OCI-M2 (cell line): ENCODE measurements at regions not wholly inside any gene's neighbourhood (a gene's known extent, or its start where the extent isn't known, plus 50 kb on each side); places are given as distances from the start of the nearest gene placed in this dataset.

Experiments used
- DNase-seq: peaks from one replicate; lab custom pipeline; 2025; ENCODE audit not compliant: unreplicated experiment; lab: John Stamatoyannopoulos, UW

- no peak for DNase-seq
Measured at GRCh38 chr16:6541267-6541666, 791.4 kb upstream of the RBFOX1 start.

GRCh38 chr16:6536411-6536810 is 796.2 kb upstream of the RBFOX1 start:
- no peak for DNase-seq

- no peak for DNase-seq
Measured at GRCh38 chr16:6531067-6531466, 801.6 kb upstream of the RBFOX1 start.

GRCh38 chr16:6528217-6528616 is 804.4 kb upstream of the RBFOX1 start:
- DNase-seq, result no peak

GRCh38 chr16:6527646-6528045 is 805.0 kb upstream of the RBFOX1 start:
- no peak for DNase-seq

GRCh38 chr16:6524501-6524900 is 808.1 kb upstream of the RBFOX1 start:
- no peak for DNase-seq

GRCh38 chr16:6517020-6517720 is 815.5 kb upstream of the RBFOX1 start:
- no peak for DNase-seq

GRCh38 chr16:6512512-6512911 is 820.1 kb upstream of the RBFOX1 start:
- DNase-seq, result no peak

- DNase-seq, result no peak
Measured at GRCh38 chr16:6510261-6510660, 822.4 kb upstream of the RBFOX1 start.

GRCh38 chr16:6499413-6499812 is 833.2 kb upstream of the RBFOX1 start:
- DNase-seq, result no peak

GRCh38 chr16:6498858-6499257 is 833.8 kb upstream of the RBFOX1 start:
- DNase-seq, result no peak

GRCh38 chr16:6496996-6497395 is 835.6 kb upstream of the RBFOX1 start:
- DNase-seq, result no peak

- no peak for DNase-seq
Measured at GRCh38 chr16:6495486-6496210, 837.0 kb upstream of the RBFOX1 start.

GRCh38 chr16:6494716-6495115 is 837.9 kb upstream of the RBFOX1 start:
- DNase-seq, result no peak

- no peak for DNase-seq
Measured at GRCh38 chr16:6493555-6493954, 839.1 kb upstream of the RBFOX1 start.

- no peak for DNase-seq
Measured at GRCh38 chr16:6492742-6493141, 839.9 kb upstream of the RBFOX1 start.

- DNase-seq, result no peak
Measured at GRCh38 chr16:6484935-6485334, 847.7 kb upstream of the RBFOX1 start.

GRCh38 chr16:6484081-6484480 is 848.6 kb upstream of the RBFOX1 start:
- DNase-seq, result no peak

GRCh38 chr16:6483469-6484033 is 849.1 kb upstream of the RBFOX1 start:
- no peak for DNase-seq

- DNase-seq, result no peak
Measured at GRCh38 chr16:6482696-6483468, 849.8 kb upstream of the RBFOX1 start.

- DNase-seq, result no peak
Measured at GRCh38 chr16:6481894-6482293, 850.8 kb upstream of the RBFOX1 start.

- DNase-seq, result no peak
Measured at GRCh38 chr16:6453742-6454141, 878.9 kb upstream of the RBFOX1 start.
